ENCODE measurements at regions not wholly inside any gene's neighbourhood (a gene's known extent, or its start where the extent isn't known, plus 50 kb on each side); places are given as distances from the start of the nearest gene placed in this dataset.

DNA sequence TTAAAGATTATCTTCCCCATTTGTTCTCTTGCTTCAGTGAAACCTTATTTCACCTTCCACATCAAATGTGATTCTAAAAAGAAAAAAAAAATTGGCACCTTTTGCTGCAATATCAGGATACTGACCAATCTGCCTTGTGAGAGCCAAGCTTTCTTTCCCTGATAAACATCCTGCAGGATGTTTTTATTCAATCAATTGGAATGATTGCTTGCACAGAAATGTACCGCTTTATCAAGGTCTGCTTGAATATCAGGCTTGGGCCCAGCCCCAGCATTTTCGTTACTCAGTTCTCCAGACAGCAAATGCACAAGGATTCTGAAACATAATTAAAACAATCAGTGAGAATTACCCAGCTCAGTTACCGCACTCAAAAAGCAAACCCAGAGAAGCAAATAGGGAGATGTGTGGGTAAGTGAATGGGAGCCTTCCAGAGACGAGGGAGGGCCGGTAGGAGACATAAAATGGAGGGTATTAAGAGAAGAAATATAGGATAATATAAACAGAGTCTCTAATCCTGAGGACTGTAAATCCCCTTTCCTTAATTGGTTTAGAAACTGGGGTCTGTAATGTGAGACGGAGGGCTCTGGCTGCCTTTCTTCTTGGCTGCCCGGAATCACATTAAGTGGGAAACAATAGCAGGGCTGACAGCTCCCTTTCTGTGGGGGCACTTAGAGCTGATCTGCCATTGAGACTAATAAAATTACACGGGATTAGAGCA is 291.8 kb downstream of the ICOS start:
- Histone ChIP-seq H3K27me3 (replicated peaks; ENCODE audit: control insufficient read depth, insufficient read depth, low read length, poor library complexity, severe bottlenecking) (no peaks in the 10 kb centered on the region), H3K9me3 (ENCODE audit: control insufficient read depth, low read length) (no peaks in the 10 kb centered on the region), H3K36me3 (ENCODE audit: control insufficient read depth, insufficient read depth, low read length) (no peaks in the 10 kb centered on the region), H3K27ac (ENCODE audit: insufficient read depth, low read length, poor library complexity, severe bottlenecking) (no peak overlapping the region), H3K4me3 (ENCODE audit: insufficient read depth, low read depth, low read length, poor library complexity, severe bottlenecking) (no peak overlapping the region), H3K4me1 (ENCODE audit: control insufficient read depth, insufficient read depth, low read length, poor library complexity, severe bottlenecking) (no peaks in the 10 kb centered on the region)
- no peak for DNase-seq

- Histone ChIP-seq H3K4me3 (ENCODE audit: insufficient read depth, low read depth, low read length, poor library complexity, severe bottlenecking) (no peak overlapping the region), H3K4me1 (ENCODE audit: control insufficient read depth, insufficient read depth, low read length, poor library complexity, severe bottlenecking) (no peaks in the 10 kb centered on the region), H3K27me3 (replicated peaks; ENCODE audit: control insufficient read depth, insufficient read depth, low read length, poor library complexity, severe bottlenecking) (no peaks in the 10 kb centered on the region), H3K36me3 (ENCODE audit: control insufficient read depth, insufficient read depth, low read length) (no peaks in the 10 kb centered on the region), H3K9me3 (ENCODE audit: control insufficient read depth, low read length) (no peaks in the 10 kb centered on the region), H3K27ac (ENCODE audit: insufficient read depth, low read length, poor library complexity, severe bottlenecking) (no peak overlapping the region)
- DNase-seq: no peak
Observed at GRCh38 chr2:204234248-204234647, 297.7 kb downstream of the ICOS start.

DNA sequence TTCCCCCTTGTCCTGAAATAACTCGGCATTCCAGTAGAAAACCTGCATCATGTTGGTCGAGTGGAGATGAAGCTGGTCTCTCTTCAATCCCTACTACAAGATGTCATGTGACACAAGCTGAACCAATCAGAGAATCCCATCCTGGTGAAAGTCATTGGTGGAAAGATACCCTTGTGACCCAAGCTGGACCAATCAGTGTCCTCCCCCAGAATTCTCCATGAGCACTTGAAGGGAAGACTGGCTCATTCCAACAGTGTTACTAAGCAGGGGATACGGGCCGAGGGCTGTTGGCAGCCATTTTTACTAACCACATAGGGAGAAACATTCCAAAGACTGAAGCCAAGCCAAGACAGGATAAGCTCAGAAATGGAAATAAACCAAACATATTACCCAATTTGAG is 298.3 kb downstream of the ICOS start:
- H3K27ac ChIP-seq (ENCODE audit: insufficient read depth, low read length, poor library complexity, severe bottlenecking): no peak overlapping the region
- no peaks in the 10 kb centered on the region for H3K27me3 ChIP-seq (replicated peaks; ENCODE audit: control insufficient read depth, insufficient read depth, low read length, poor library complexity, severe bottlenecking)
- DNase-seq: no peak

DNA sequence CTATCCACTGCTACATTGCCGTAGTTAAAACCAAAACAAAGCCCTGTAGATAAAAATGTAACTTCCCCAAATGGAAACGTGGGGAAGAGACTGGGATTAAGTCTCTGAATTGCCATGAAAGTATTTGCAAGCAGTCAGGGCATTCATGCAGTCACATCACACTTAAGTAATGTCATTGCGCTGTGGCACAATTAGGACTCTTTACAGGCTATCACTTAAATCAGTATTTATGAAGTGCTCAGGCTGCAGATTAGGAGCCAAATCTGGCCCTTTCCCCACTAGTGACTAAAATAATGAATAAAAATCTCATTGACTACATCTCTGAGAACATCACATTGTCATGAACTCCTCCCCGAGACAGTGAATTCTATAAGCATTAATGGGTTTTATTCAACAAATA is 300.9 kb downstream of the ICOS start:
- H3K4me1 ChIP-seq (ENCODE audit: control insufficient read depth, insufficient read depth, low read length, poor library complexity, severe bottlenecking): no peaks in the 10 kb centered on the region
- no peaks in the 10 kb centered on the region for H3K27me3 ChIP-seq (replicated peaks; ENCODE audit: control insufficient read depth, insufficient read depth, low read length, poor library complexity, severe bottlenecking)
- H3K9me3 ChIP-seq (ENCODE audit: control insufficient read depth, low read length): no peaks in the 10 kb centered on the region
- H3K36me3 ChIP-seq (ENCODE audit: control insufficient read depth, insufficient read depth, low read length): no peaks in the 10 kb centered on the region
- H3K27ac ChIP-seq (ENCODE audit: insufficient read depth, low read length, poor library complexity, severe bottlenecking): no peak overlapping the region
- H3K4me3 ChIP-seq (ENCODE audit: insufficient read depth, low read depth, low read length, poor library complexity, severe bottlenecking): no peak overlapping the region
- no peak for DNase-seq

More for the DNA sequence above, 298.3 kb downstream of the ICOS start:
- Histone ChIP-seq H3K4me3 (ENCODE audit: insufficient read depth, low read depth, low read length, poor library complexity, severe bottlenecking) (no peak overlapping the region), H3K36me3 (ENCODE audit: control insufficient read depth, insufficient read depth, low read length) (no peaks in the 10 kb centered on the region), H3K9me3 (ENCODE audit: control insufficient read depth, low read length) (no peaks in the 10 kb centered on the region), H3K4me1 (ENCODE audit: control insufficient read depth, insufficient read depth, low read length, poor library complexity, severe bottlenecking) (no peaks in the 10 kb centered on the region)

GRCh38 chr2:204239411-204240165 is 303.0 kb downstream of the ICOS start:
- H3K4me3 ChIP-seq (ENCODE audit: insufficient read depth, low read depth, low read length, poor library complexity, severe bottlenecking): no peak overlapping the region
- no peaks in the 10 kb centered on the region for H3K4me1 ChIP-seq (ENCODE audit: control insufficient read depth, insufficient read depth, low read length, poor library complexity, severe bottlenecking)
- H3K27ac ChIP-seq (ENCODE audit: insufficient read depth, low read length, poor library complexity, severe bottlenecking): no peak overlapping the region
- H3K9me3 ChIP-seq (ENCODE audit: control insufficient read depth, low read length): no peaks in the 10 kb centered on the region
- H3K27me3 ChIP-seq (replicated peaks; ENCODE audit: control insufficient read depth, insufficient read depth, low read length, poor library complexity, severe bottlenecking): no peaks in the 10 kb centered on the region
- no peak for DNase-seq
- no peaks in the 10 kb centered on the region for H3K36me3 ChIP-seq (ENCODE audit: control insufficient read depth, insufficient read depth, low read length)

- Histone ChIP-seq H3K27me3 (replicated peaks; ENCODE audit: control insufficient read depth, insufficient read depth, low read length, poor library complexity, severe bottlenecking) (no peaks in the 10 kb centered on the region), H3K9me3 (ENCODE audit: control insufficient read depth, low read length) (no peaks in the 10 kb centered on the region), H3K4me1 (ENCODE audit: control insufficient read depth, insufficient read depth, low read length, poor library complexity, severe bottlenecking) (no peaks in the 10 kb centered on the region), H3K4me3 (ENCODE audit: insufficient read depth, low read depth, low read length, poor library complexity, severe bottlenecking) (no peak overlapping the region), H3K27ac (ENCODE audit: insufficient read depth, low read length, poor library complexity, severe bottlenecking) (no peak overlapping the region), H3K36me3 (ENCODE audit: control insufficient read depth, insufficient read depth, low read length) (no peaks in the 10 kb centered on the region)
- no peak for DNase-seq
Observed at GRCh38 chr2:204240961-204241360, 304.3 kb upstream of the PARD3B start.

- H3K27me3 ChIP-seq (replicated peaks; ENCODE audit: control insufficient read depth, insufficient read depth, low read length, poor library complexity, severe bottlenecking): no peaks in the 10 kb centered on the region
- H3K4me1 ChIP-seq (ENCODE audit: control insufficient read depth, insufficient read depth, low read length, poor library complexity, severe bottlenecking): no peaks in the 10 kb centered on the region
- no peak for DNase-seq
- H3K36me3 ChIP-seq (ENCODE audit: control insufficient read depth, insufficient read depth, low read length): no peaks in the 10 kb centered on the region
- H3K9me3 ChIP-seq (ENCODE audit: control insufficient read depth, low read length): no peaks in the 10 kb centered on the region
- no peak overlapping the region for H3K4me3 ChIP-seq (ENCODE audit: insufficient read depth, low read depth, low read length, poor library complexity, severe bottlenecking)
- H3K27ac ChIP-seq (ENCODE audit: insufficient read depth, low read length, poor library complexity, severe bottlenecking): no peak overlapping the region
Observed at GRCh38 chr2:204249437-204249836, 295.8 kb upstream of the PARD3B start.

DNA sequence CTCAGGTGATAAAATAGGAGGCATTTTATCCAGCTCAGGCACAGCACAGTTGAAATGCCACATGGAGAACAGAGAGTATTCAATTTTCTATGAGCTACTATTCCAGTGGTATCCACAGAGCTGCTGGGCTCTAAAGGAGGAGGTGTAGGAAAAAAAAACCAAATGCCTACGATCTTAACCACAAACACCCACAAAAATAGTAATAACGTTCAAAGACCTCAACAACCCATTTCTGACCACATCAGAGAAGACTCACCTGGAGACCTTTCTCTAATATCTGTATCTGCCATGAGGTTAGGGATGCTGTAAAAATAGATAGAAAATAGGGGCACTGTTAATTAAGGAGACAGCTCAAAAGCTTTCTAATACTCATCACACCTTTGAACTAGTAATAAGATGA is 294.6 kb upstream of the PARD3B start:
- DNase-seq: no peak
- H3K4me1 ChIP-seq (ENCODE audit: control insufficient read depth, insufficient read depth, low read length, poor library complexity, severe bottlenecking): no peaks in the 10 kb centered on the region
- no peaks in the 10 kb centered on the region for H3K9me3 ChIP-seq (ENCODE audit: control insufficient read depth, low read length)

GRCh38 chr2:204251158-204251997 is 293.9 kb upstream of the PARD3B start:
- H3K27me3 ChIP-seq (replicated peaks; ENCODE audit: control insufficient read depth, insufficient read depth, low read length, poor library complexity, severe bottlenecking): no peaks in the 10 kb centered on the region
- H3K9me3 ChIP-seq (ENCODE audit: control insufficient read depth, low read length): no peaks in the 10 kb centered on the region
- H3K4me1 ChIP-seq (ENCODE audit: control insufficient read depth, insufficient read depth, low read length, poor library complexity, severe bottlenecking): no peaks in the 10 kb centered on the region
- H3K36me3 ChIP-seq (ENCODE audit: control insufficient read depth, insufficient read depth, low read length): no peaks in the 10 kb centered on the region
- DNase-seq: no peak
- no peak overlapping the region for H3K27ac ChIP-seq (ENCODE audit: insufficient read depth, low read length, poor library complexity, severe bottlenecking)
- H3K4me3 ChIP-seq (ENCODE audit: insufficient read depth, low read depth, low read length, poor library complexity, severe bottlenecking): no peak overlapping the region

More for the DNA sequence above, 294.6 kb upstream of the PARD3B start:
- Histone ChIP-seq H3K36me3 (ENCODE audit: control insufficient read depth, insufficient read depth, low read length) (no peaks in the 10 kb centered on the region), H3K4me3 (ENCODE audit: insufficient read depth, low read depth, low read length, poor library complexity, severe bottlenecking) (no peak overlapping the region), H3K27ac (ENCODE audit: insufficient read depth, low read length, poor library complexity, severe bottlenecking) (no peak overlapping the region), H3K27me3 (replicated peaks; ENCODE audit: control insufficient read depth, insufficient read depth, low read length, poor library complexity, severe bottlenecking) (no peaks in the 10 kb centered on the region)

GRCh38 chr2:204251998-204252376 is 293.3 kb upstream of the PARD3B start:
- no peaks in the 10 kb centered on the region for H3K27me3 ChIP-seq (replicated peaks; ENCODE audit: control insufficient read depth, insufficient read depth, low read length, poor library complexity, severe bottlenecking)
- no peak overlapping the region for H3K4me3 ChIP-seq (ENCODE audit: insufficient read depth, low read depth, low read length, poor library complexity, severe bottlenecking)
- DNase-seq: no peak
- no peak overlapping the region for H3K27ac ChIP-seq (ENCODE audit: insufficient read depth, low read length, poor library complexity, severe bottlenecking)
- H3K4me1 ChIP-seq (ENCODE audit: control insufficient read depth, insufficient read depth, low read length, poor library complexity, severe bottlenecking): no peaks in the 10 kb centered on the region
- H3K36me3 ChIP-seq (ENCODE audit: control insufficient read depth, insufficient read depth, low read length): no peaks in the 10 kb centered on the region
- H3K9me3 ChIP-seq (ENCODE audit: control insufficient read depth, low read length): no peaks in the 10 kb centered on the region
